Breast epithelium (tissue), 4 donors: ENCODE measurements at regions not wholly inside any gene's neighbourhood (a gene's known extent, or its start where the extent isn't known, plus 50 kb on each side); places are given as distances from the start of the nearest gene placed in this dataset.

Experiments
- DNase-seq, 2 donors: peaks; one replicate each; pipeline ENCODE4 v3.0.0-alpha.2; 2019; ENCODE audit warnings: low spot score in 2 of 2
- H3K27ac ChIP-seq, 2 donors: fragments of 200-600 bp; sonication (generic) in 1 of 2; one replicate each; pipeline ENCODE4 v1.5.1; 2016 to 2019; ENCODE audit warnings: mild to moderate bottlenecking in 1 of 2
- H3K27me3 ChIP-seq, 2 donors: fragments of 200-600 bp; sonication (generic) in 1 of 2; one replicate each; pipeline versions ENCODE4 v1.5.1 to v1.6.0; 2017 to 2019; ENCODE audit warnings: control low read depth in 1 of 2, mild to moderate bottlenecking in 1 of 2
- H3K36me3 ChIP-seq: fragments of 200-600 bp; one replicate; pipeline ENCODE4 v1.5.1; 2019
- H3K4me1 ChIP-seq, 2 donors: fragments of 200-600 bp; sonication (generic); one replicate each; pipeline ENCODE4 v1.5.1; 2016 to 2019; ENCODE audit warnings: control low read depth in 1 of 2
- H3K4me3 ChIP-seq, 3 donors: fragments of 200-600 bp; sonication (generic); 1 replicate in 2 of 3; 2 replicates in 1 of 3; pipeline ENCODE4 v1.5.1; 2016 to 2019; ENCODE audit warnings: mild to moderate bottlenecking in 3 of 3, moderate library complexity in 2 of 3
- H3K9me3 ChIP-seq, 2 donors: fragments of 200-600 bp; sonication (generic) in 1 of 2; one replicate each; pipeline ENCODE4 v1.5.1; 2016 to 2019; ENCODE audit warnings: control low read depth in 1 of 2
- POLR2A ChIP-seq: fragments of 450-650 bp; IDR thresholded peaks from one replicate; pipeline ENCODE4 v1.6.1; 2016; ENCODE audit warnings: antibody characterized with exemption, mild to moderate bottlenecking, moderate library complexity
- POLR2AphosphoS5 ChIP-seq, 3 donors: sonication (generic); formaldehyde crosslinking; IDR thresholded peaks; one replicate each; pipeline ENCODE4 v1.6.1; 2017; ENCODE audit warnings: antibody characterized with exemption in 3 of 3
- intact Hi-C: fragments of 100-400 bp; cut with DNase I; formaldehyde crosslinking; loops from one replicate; pipeline ENCODE4 v1.15.1; 2023; ENCODE audit warnings: low total_unique reads
- TF ChIP-seq, protein P1 (sequence below), 3 donors: fragments of 450-650 bp; IDR thresholded peaks; one replicate each; pipeline ENCODE4 v1.5.1; 2016 to 2017; ENCODE audit warnings: antibody characterized with exemption in 3 of 3, mild to moderate bottlenecking in 3 of 3, moderate library complexity in 3 of 3

DNA sequence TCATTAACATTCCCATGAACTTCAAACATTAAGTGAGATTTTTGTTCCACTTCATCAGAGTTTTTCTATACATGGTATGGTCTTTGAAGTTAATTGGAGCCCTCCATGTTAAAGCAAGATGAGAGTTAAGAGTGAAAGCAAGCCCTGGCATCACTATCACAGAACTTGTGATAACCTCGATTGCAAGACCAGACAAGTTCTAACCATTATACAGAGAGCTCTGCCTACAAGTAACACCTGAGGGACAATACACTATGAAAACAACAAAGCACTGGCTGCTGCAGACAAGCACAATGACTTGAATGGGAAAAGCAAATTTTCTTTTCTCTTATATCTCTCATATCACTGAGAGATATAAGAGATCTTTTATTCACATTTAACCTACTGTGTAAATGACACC, 126.6 kb upstream of the GYPA start:
- DNase-seq: no peak
- Histone ChIP-seq H3K27me3 (no peaks in the 10 kb centered on the region), H3K4me1 (no peaks in the 10 kb centered on the region), H3K9me3 (no peaks in the 10 kb centered on the region), H3K4me3 (no peak overlapping the region), H3K36me3 (no peaks in the 10 kb centered on the region), H3K27ac (no peak overlapping the region)
- TF ChIP-seq, protein P1, sequence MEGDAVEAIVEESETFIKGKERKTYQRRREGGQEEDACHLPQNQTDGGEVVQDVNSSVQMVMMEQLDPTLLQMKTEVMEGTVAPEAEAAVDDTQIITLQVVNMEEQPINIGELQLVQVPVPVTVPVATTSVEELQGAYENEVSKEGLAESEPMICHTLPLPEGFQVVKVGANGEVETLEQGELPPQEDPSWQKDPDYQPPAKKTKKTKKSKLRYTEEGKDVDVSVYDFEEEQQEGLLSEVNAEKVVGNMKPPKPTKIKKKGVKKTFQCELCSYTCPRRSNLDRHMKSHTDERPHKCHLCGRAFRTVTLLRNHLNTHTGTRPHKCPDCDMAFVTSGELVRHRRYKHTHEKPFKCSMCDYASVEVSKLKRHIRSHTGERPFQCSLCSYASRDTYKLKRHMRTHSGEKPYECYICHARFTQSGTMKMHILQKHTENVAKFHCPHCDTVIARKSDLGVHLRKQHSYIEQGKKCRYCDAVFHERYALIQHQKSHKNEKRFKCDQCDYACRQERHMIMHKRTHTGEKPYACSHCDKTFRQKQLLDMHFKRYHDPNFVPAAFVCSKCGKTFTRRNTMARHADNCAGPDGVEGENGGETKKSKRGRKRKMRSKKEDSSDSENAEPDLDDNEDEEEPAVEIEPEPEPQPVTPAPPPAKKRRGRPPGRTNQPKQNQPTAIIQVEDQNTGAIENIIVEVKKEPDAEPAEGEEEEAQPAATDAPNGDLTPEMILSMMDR (IDR thresholded peaks at IDR 0.05): no peak
- TF ChIP-seq POLR2AphosphoS5 (IDR thresholded peaks at IDR 0.05) (no peak), POLR2A (no peak)
- intact Hi-C loops: no loop called here

DNA sequence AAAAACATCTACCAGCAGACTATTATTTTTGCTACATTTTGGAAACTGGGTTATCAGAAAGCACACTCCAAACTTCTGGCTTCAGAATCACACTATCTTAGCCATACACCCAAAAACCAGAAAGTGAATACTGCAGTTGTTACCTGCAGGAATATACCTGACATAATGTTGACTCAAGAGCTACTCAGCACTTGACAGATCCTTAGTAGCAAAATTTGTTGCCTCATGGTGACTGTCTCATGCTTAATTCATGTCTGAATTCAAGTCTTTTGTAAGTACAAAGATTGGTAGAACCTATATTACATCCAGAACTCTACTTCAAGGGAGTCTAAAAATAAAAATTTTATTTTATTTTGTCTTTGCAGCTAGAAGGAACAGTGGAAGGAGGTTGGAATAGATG, 140.2 kb upstream of the GYPA start:
- Histone ChIP-seq H3K27me3 (no peaks in the 10 kb centered on the region), H3K4me1 (no peaks in the 10 kb centered on the region), H3K27ac (no peak overlapping the region), H3K36me3 (no peaks in the 10 kb centered on the region), H3K4me3 (no peak overlapping the region), H3K9me3 (no peaks in the 10 kb centered on the region)
- intact Hi-C loops: no loop called here
- no peak for DNase-seq
- TF ChIP-seq, protein P1 (IDR thresholded peaks at IDR 0.05): no peak
- TF ChIP-seq POLR2AphosphoS5 (IDR thresholded peaks at IDR 0.05) (no peak), POLR2A (no peak)

DNA sequence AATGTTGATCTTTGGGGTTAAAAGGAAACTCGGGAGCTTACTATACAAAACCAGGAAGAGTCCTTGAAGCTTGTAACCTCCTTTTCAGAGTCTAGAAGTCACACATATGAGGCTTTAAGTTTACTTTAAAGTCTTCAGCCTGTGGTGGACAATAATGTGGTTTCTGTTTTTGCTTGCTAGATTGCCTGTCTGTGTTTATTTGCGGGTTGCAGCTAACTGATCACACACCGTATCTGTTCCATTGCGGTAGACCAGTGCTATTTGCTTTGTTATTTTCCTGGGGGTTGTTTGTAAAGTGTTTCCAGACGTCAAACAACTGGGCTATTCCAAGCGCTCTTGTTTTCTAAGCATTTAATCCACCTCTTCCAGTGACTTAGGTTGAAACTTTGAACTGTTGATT, 143.0 kb upstream of the GYPA start:
- no peaks in the 10 kb centered on the region for H3K9me3 ChIP-seq
- no peaks in the 10 kb centered on the region for H3K4me1 ChIP-seq
- TF ChIP-seq POLR2AphosphoS5 (IDR thresholded peaks at IDR 0.05) (no peak), POLR2A (no peak)
- TF ChIP-seq, protein P1 (IDR thresholded peaks at IDR 0.05): no peak
- no peak overlapping the region for H3K4me3 ChIP-seq
- no peaks in the 10 kb centered on the region for H3K36me3 ChIP-seq
- intact Hi-C loops: no loop called here
- DNase-seq: no peak
- H3K27me3 ChIP-seq: no peaks in the 10 kb centered on the region
- no peak overlapping the region for H3K27ac ChIP-seq

DNA sequence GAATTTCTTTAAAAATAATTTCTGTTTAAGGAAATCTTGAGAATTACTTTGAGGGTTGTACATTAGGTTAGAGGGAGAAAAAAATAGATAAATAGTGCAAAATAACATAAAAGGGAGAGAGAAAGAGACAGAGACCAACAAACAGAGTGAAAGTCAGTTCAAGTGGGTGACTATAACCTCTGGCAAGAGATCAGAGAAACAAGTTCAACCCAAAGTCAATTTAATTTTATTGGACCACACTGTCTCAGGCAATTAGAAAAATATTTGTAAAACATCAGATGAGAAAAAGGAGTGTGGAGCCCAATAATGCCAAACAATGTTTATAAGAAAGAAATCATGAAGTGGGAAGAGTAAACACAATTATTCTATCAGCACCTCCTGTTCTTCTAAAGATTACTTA, 143.5 kb upstream of the GYPA start:
- H3K36me3 ChIP-seq: no peaks in the 10 kb centered on the region
- no peaks in the 10 kb centered on the region for H3K4me1 ChIP-seq
- H3K27me3 ChIP-seq: no peaks in the 10 kb centered on the region
- no peak overlapping the region for H3K4me3 ChIP-seq
- no peaks in the 10 kb centered on the region for H3K9me3 ChIP-seq
- TF ChIP-seq, protein P1 (IDR thresholded peaks at IDR 0.05): no peak
- no peak for TF ChIP-seq POLR2AphosphoS5 (IDR thresholded peaks at IDR 0.05)
- no peak overlapping the region for H3K27ac ChIP-seq
- DNase-seq: no peak
- intact Hi-C loops: no loop called here

DNA sequence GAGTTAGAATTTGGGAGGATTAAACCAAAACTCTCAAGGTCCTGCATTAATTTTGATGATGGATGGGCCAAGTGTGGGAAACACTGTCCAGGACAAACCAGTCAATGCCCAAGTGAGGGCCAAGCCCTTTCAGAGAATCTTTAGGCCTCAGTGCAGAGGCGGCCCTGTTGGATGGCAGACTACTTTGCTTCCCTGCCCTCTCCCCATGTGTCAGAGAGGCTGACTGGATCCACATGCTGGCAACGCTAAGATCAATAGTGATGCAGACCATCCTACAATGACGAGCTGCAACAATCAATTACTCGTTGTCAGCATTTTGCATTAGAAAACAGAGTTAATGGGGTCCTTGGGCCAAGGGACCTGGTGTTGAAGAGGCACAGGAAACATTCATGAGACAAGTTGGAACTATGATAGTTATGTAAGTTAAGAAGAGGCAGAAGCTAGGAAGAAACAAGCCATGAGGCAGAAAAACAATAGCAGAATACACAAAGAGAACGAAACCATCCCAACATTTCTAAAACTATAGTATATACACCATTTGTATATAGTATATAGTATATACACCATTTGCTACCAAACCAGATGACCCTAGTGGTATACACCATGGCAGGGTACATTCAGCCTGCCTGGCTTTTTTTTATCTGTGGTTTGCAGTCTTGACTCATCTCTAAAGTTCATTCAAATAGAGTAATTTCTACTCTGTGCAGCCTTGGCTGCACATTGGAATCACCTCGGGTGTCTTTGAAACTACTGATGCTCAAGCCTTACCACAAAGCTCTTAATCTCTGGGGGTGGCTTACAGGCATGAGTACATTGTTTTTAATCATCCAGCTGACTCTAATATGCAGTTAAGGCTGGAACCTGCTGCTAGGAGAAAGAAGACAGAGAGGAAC, 147.7 kb upstream of the GYPA start:
- TF ChIP-seq POLR2A: no peak
- TF ChIP-seq, protein P1 (IDR thresholded peaks at IDR 0.05): no peak
- TF ChIP-seq POLR2AphosphoS5 (IDR thresholded peaks at IDR 0.05): no peak
- H3K27me3 ChIP-seq: no peaks in the 10 kb centered on the region
- no peaks in the 10 kb centered on the region for H3K9me3 ChIP-seq
- H3K27ac ChIP-seq: no peak overlapping the region
- H3K4me3 ChIP-seq: no peak overlapping the region
- H3K4me1 ChIP-seq: no peaks in the 10 kb centered on the region
- intact Hi-C loops: no loop called here
- no peak for DNase-seq
- no peaks in the 10 kb centered on the region for H3K36me3 ChIP-seq
